LHCN-M2 (cell line): ENCODE measurements at regions not wholly inside any gene's neighbourhood (a gene's known extent, or its start where the extent isn't known, plus 50 kb on each side); places are given as distances from the start of the nearest gene placed in this dataset.
A peak's percentile ranks its signal among the peaks of the same experiment; 100 is the strongest.
"Not testable (repeated sequence)": the region's sequence is repeated elsewhere in the genome, so short reads cannot be mapped to it uniquely, and the experiment has no call there.

Source experiments
- DNase-seq: peaks from one replicate; pipeline ENCODE4 v3.0.0-alpha.2; 2012; ENCODE audit warnings: low read depth

- no peak for DNase-seq
Measured at GRCh38 chr12:19666070-19666469, 226.8 kb downstream of the AEBP2 start.

GRCh38 chr12:19669793-19670192 is 230.5 kb downstream of the AEBP2 start:
- DNase-seq: no peak

- DNase-seq: no peak
Measured at GRCh38 chr12:19671695-19672094, 232.4 kb downstream of the AEBP2 start.

GRCh38 chr12:19674437-19674836 is 235.1 kb downstream of the AEBP2 start:
- DNase-seq: no peak

- DNase-seq: no peak
Measured at GRCh38 chr12:19675361-19675760, 236.1 kb downstream of the AEBP2 start.

GRCh38 chr12:19678501-19678900 is 239.2 kb downstream of the AEBP2 start:
- not testable (repeated sequence) for DNase-seq

GRCh38 chr12:19681007-19681406 is 241.7 kb downstream of the AEBP2 start:
- no peak for DNase-seq

- DNase-seq: peak; percentile 61
Measured at GRCh38 chr12:19683178-19683927, 244.1 kb downstream of the AEBP2 start.

GRCh38 chr12:19687371-19687770 is 248.1 kb downstream of the AEBP2 start:
- no peak for DNase-seq

- DNase-seq: no peak
Measured at GRCh38 chr12:19688532-19688931, 249.2 kb downstream of the AEBP2 start.

GRCh38 chr12:19689226-19689625 is 249.9 kb downstream of the AEBP2 start:
- DNase-seq: no peak

GRCh38 chr12:19689801-19690472 is 250.6 kb downstream of the AEBP2 start:
- DNase-seq: no peak

GRCh38 chr12:19692091-19692490 is 252.8 kb downstream of the AEBP2 start:
- no peak for DNase-seq

GRCh38 chr12:19692566-19692965 is 253.3 kb downstream of the AEBP2 start:
- no peak for DNase-seq

- DNase-seq: no peak
Measured at GRCh38 chr12:19694627-19695026, 255.3 kb downstream of the AEBP2 start.

GRCh38 chr12:19695244-19696098 is 256.2 kb downstream of the AEBP2 start:
- no peak for DNase-seq

GRCh38 chr12:19700969-19701368 is 261.7 kb downstream of the AEBP2 start:
- no peak for DNase-seq

GRCh38 chr12:19704966-19705365 is 265.7 kb downstream of the AEBP2 start:
- no peak for DNase-seq

GRCh38 chr12:19706936-19707335 is 267.6 kb downstream of the AEBP2 start:
- DNase-seq: no peak

- peak; percentile 69 for DNase-seq
Measured at GRCh38 chr12:19707948-19708409, 268.7 kb downstream of the AEBP2 start.

GRCh38 chr12:19709889-19710288 is 270.6 kb downstream of the AEBP2 start:
- DNase-seq: no peak
